GM19025 (cell line): ENCODE measurements at regions not wholly inside any gene's neighbourhood (a gene's known extent, or its start where the extent isn't known, plus 50 kb on each side); places are given as distances from the start of the nearest gene placed in this dataset.
"Not testable (repeated sequence)": the region's sequence is repeated elsewhere in the genome, so short reads cannot be mapped to it uniquely, and the experiment has no call there.

Experiments used
- ATAC-seq: cut with Tn5 transposase; IDR thresholded peaks from one replicate; pipeline ENCODE4 v1.9.1; 2021; ENCODE audit warnings: mild to moderate bottlenecking, low read depth, moderate library complexity; ENCODE audit not compliant: unreplicated experiment

- ATAC-seq = no peak
These were observed 206.3 kb upstream of the TBL1X start for GRCh38 chrX:9258421-9259104.

- no peak for ATAC-seq
These were observed 204.3 kb upstream of the TBL1X start for GRCh38 chrX:9260603-9261002.

- no peak for ATAC-seq
These were observed 197.4 kb upstream of the TBL1X start for GRCh38 chrX:9267415-9267814.

GRCh38 chrX:9269134-9269533, 195.7 kb upstream of the TBL1X start:
- ATAC-seq = no peak

- no peak for ATAC-seq
These were observed 192.9 kb upstream of the TBL1X start for GRCh38 chrX:9271789-9272525.

GRCh38 chrX:9273744-9274143, 191.1 kb upstream of the TBL1X start:
- no peak for ATAC-seq

- no peak for ATAC-seq
These were observed 186.2 kb upstream of the TBL1X start for GRCh38 chrX:9278475-9279233.

- ATAC-seq = no peak
These were observed 185.7 kb upstream of the TBL1X start for GRCh38 chrX:9279234-9279544.

- no peak for ATAC-seq
These were observed 184.0 kb upstream of the TBL1X start for GRCh38 chrX:9280831-9281230.

- ATAC-seq = no peak
These were observed 182.5 kb upstream of the TBL1X start for GRCh38 chrX:9282325-9282724.

GRCh38 chrX:9285342-9285771, 179.5 kb upstream of the TBL1X start:
- no peak for ATAC-seq

GRCh38 chrX:9286234-9286633, 178.6 kb upstream of the TBL1X start:
- no peak for ATAC-seq

- ATAC-seq = no peak
These were observed 173.2 kb upstream of the TBL1X start for GRCh38 chrX:9291629-9292028.

GRCh38 chrX:9293051-9293496, 171.8 kb upstream of the TBL1X start:
- no peak for ATAC-seq

GRCh38 chrX:9293903-9294302, 171.0 kb upstream of the TBL1X start:
- ATAC-seq = no peak

GRCh38 chrX:9295551-9295950, 169.3 kb upstream of the TBL1X start:
- ATAC-seq = no peak

- no peak for ATAC-seq
These were observed 166.6 kb upstream of the TBL1X start for GRCh38 chrX:9298221-9298620.

GRCh38 chrX:9299681-9300080, 165.2 kb upstream of the TBL1X start:
- ATAC-seq = not testable (repeated sequence)

GRCh38 chrX:9301836-9302235, 163.0 kb upstream of the TBL1X start:
- no peak for ATAC-seq

- no peak for ATAC-seq
These were observed 162.5 kb upstream of the TBL1X start for GRCh38 chrX:9302381-9302780.

- ATAC-seq = no peak
These were observed 156.4 kb upstream of the TBL1X start for GRCh38 chrX:9308426-9308825.

GRCh38 chrX:9310616-9311015, 154.2 kb upstream of the TBL1X start:
- no peak for ATAC-seq
